GM21528 (cell line): ENCODE measurements at regions not wholly inside any gene's neighbourhood (a gene's known extent, or its start where the extent isn't known, plus 50 kb on each side); places are given as distances from the start of the nearest gene placed in this dataset.
"Not testable (repeated sequence)": the region's sequence is repeated elsewhere in the genome, so short reads cannot be mapped to it uniquely, and the experiment has no call there.

Experiments used
- ATAC-seq: cut with Tn5 transposase; IDR thresholded peaks from one replicate; pipeline ENCODE4 v1.9.1; 2021; ENCODE audit warnings: mild to moderate bottlenecking, moderate library complexity; ENCODE audit not compliant: unreplicated experiment, low FRiP score

GRCh38 chrX:106493210-106493816 is 118.5 kb upstream of the RADX start:
- not testable (repeated sequence) for ATAC-seq

- ATAC-seq: no peak
Measured at GRCh38 chrX:106499473-106499872, 112.3 kb upstream of the RADX start.

GRCh38 chrX:106510713-106511403 is 100.9 kb upstream of the RADX start:
- ATAC-seq: no peak
